ENCODE measurements at regions not wholly inside any gene's neighbourhood (a gene's known extent, or its start where the extent isn't known, plus 50 kb on each side); places are given as distances from the start of the nearest gene placed in this dataset.

DNA sequence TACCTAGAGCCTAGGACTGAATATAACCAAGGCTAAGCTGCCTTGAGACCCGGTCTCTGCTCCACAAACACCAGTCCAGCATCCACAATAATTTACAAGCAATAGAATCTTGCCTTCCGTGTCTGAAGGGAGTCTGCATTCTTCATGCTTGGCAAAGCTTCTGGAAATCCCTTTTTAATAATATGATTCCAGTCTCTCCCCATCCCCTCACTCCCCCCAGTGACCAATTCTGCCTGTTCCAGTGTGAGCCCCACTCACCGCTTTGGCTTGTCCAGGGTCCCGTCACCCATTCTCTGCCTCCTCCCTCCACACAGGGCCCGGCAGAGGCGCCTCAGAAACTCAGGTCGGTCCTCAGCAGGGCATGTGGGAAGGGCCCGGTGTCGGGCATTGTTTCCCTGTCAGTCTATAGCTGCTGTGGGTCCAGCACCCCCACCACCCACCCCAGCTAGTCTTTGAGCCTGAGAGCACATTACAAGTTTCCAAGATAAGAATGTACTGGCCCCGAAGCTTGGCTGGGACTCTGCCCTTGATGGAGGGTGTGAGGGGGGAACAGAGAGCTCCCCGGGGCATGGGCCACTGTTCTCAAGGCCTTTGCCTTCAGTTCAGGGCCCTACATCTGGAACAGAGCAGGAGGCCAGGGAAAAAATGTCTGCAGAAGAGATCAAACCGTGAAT, 129.7 kb upstream of the MYCN start:
- TF ChIP-seq, protein P1, sequence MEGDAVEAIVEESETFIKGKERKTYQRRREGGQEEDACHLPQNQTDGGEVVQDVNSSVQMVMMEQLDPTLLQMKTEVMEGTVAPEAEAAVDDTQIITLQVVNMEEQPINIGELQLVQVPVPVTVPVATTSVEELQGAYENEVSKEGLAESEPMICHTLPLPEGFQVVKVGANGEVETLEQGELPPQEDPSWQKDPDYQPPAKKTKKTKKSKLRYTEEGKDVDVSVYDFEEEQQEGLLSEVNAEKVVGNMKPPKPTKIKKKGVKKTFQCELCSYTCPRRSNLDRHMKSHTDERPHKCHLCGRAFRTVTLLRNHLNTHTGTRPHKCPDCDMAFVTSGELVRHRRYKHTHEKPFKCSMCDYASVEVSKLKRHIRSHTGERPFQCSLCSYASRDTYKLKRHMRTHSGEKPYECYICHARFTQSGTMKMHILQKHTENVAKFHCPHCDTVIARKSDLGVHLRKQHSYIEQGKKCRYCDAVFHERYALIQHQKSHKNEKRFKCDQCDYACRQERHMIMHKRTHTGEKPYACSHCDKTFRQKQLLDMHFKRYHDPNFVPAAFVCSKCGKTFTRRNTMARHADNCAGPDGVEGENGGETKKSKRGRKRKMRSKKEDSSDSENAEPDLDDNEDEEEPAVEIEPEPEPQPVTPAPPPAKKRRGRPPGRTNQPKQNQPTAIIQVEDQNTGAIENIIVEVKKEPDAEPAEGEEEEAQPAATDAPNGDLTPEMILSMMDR (IDR thresholded peaks at IDR 0.05) = no peak
- no peak for TF ChIP-seq EP300 (IDR thresholded peaks at IDR 0.05)
- TF ChIP-seq POLR2A (IDR thresholded peaks at IDR 0.05) = no peak
- TF ChIP-seq POLR2AphosphoS5 (IDR thresholded peaks at IDR 0.05) = no peak
